Adipose tissue (tissue), 3 donors: ENCODE measurements at regions not wholly inside any gene's neighbourhood (a gene's known extent, or its start where the extent isn't known, plus 50 kb on each side); places are given as distances from the start of the nearest gene placed in this dataset.

ENCODE experiments used
- H3K27ac ChIP-seq: one replicate; pipeline ENCODE4 v1.5.1; 2013; ENCODE audit warnings: low read depth, low read length
- whole genome bisulfite sequencing, 3 donors: extraction: QIAGEN DNeasy Blood & Tissue Kit; methylation state at CpG; one replicate each; pipeline ENCODE4 v1.1.7; 2013; 5-methylcytosine and 5-hydroxymethylcytosine counted together
- donor health status: healthy with polysubstance abuse.
- donor health status: Bipolar disorder and iron deficiency.
- donor health status: healthy.

DNA sequence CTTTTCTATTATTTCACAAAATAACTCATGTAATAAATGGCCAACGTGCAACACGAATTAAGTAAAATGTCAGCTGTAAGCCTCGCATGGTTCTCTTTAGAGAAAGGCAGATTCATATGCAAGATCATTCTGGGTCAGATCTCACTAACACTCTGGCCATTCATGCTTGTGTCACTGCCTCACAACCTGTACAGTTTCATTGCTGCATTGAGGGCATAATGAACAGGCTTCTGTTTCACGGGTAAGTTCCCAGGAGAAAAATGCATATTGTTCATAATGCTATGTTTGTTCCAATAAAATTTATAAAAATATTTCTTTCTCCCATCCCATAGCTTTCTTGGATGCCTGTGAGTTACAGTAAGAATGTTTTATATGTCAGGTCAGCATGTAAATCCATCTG lies 734.0 kb upstream of the ANKRD30A start:
- 59 to 81% (median 77%) methylated on average over 4 of the region's 4 CpGs for WGBS, 3 donors
- H3K27ac ChIP-seq = no peak overlapping the region

DNA sequence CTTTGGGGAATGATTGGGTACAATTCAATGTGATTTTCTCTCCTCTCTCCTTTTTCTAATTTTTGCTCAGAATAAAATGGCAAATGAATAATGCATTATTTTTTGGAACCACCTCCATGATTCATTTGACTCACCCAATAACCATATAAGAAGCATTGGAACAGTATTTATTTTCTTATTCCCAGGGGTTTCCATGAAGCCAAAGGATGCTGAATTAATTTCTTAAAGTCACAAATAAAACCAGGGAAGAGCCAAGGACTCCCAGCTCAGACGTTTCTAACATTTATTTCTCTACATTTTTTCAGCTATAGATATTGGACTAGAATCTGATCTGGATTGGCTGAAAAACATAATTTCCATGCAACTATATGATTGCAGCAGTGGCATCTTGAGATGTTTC lies 735.2 kb upstream of the ANKRD30A start:
- H3K27ac ChIP-seq = no peak overlapping the region
- 37 to 48% (median 45%) methylated on average over 1 of the region's 1 CpG for WGBS, 3 donors

- WGBS, 3 donors = 83 to 94% (median 93%) methylated on average over 3 of the region's 3 CpGs
These were observed 737.2 kb upstream of the ANKRD30A start for GRCh38 chr10:36388166-36388565.

DNA sequence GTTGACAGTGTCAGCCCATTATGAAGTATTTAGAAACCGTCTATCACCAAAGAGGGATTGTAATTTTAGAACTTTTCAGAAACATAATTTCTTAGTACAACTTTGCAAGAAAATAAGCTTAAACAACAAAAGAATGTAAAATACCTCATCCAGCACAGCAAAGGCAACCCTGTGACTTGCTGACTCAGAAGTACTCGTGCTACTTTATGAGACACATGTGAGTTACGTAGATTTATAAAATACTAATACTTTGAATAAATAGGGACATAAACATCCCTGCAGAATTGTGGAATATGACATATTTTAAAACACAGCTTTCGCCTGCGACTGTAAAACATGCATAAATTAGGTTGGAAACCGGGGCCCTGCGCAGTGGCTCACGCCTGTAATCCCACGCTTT lies 739.7 kb upstream of the ANKRD30A start:
- WGBS, 3 donors = 76 to 95% (median 92%) methylated on average over 9 of the region's 9 CpGs
- no peak overlapping the region for H3K27ac ChIP-seq

More at GRCh38 chr10:36388166-36388565, 737.2 kb upstream of the ANKRD30A start:
- H3K27ac ChIP-seq = no peak overlapping the region

DNA sequence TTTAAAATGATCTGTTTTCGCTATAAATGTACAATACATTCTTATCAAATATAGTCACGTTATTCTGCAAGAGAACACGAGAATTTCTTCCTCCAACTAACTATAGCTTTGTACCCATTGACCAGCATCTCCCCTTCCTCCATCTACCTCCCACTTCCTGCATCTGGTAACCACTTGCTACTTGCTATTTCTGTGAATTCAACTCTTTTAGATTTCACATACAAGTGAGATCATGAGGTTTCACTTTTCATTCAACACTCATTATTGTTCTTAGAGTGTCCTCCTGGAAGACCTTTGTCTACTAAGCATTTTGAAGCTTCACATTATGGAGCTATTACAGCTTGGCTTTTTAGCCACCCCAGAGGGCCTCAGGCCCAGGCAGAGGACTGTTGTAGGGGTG lies 741.3 kb upstream of the FZD8 start:
- H3K27ac ChIP-seq = no peak overlapping the region

DNA sequence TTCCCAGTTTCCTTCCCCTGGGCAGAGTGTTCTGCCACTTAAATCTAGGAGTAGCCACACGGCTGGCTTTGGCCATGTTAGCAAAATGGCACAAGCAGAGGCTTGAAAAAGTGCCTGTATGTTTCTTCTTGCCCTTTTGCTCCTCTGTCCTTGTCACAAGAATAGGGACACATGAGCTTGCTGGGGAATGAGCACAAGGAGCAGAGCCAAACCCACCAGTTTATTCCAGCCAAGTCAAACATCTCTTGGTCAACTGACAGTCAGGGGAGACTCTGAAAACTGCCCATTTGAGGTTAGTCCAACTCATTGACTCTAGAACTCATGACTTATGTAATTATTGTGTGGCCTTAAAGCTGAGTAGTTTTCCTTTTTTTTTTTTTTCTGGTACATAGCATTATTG lies 739.7 kb upstream of the FZD8 start:
- 0 to 33% (median 0%) methylated on average over 1 of the region's 1 CpG for WGBS, 3 donors
- H3K27ac ChIP-seq = no peak overlapping the region

More for the DNA sequence above, 741.3 kb upstream of the FZD8 start:
- 84 to 89% (median 87%) methylated on average over 3 of the region's 3 CpGs for WGBS, 3 donors

DNA sequence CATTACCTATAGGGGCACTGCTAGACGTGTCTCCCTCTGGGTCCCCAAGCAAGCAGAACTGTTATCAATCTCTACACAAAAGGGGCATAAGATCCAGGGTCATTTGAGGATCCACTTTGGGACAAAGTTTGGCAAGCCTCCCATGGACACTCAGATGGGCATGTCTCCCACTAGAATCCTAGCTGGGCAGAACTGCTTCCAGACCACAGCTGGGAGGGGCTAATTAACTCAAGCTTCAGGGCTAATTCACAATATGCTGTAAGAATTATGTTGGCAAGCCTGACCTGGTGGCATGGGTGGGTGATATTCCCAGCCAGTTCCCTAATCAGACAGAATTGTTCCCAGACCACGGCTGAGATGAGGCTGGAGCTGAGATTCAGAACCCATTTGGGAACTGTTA lies 738.4 kb upstream of the FZD8 start:
- no peak overlapping the region for H3K27ac ChIP-seq
- WGBS, 3 donors = 68 to 85% (median 84%) methylated on average over 2 of the region's 2 CpGs

GRCh38 chr10:36375107-36375506 lies 733.0 kb upstream of the FZD8 start:
- WGBS, 3 donors = 91 to 95% (median 91%) methylated on average over 3 of the region's 3 CpGs

DNA sequence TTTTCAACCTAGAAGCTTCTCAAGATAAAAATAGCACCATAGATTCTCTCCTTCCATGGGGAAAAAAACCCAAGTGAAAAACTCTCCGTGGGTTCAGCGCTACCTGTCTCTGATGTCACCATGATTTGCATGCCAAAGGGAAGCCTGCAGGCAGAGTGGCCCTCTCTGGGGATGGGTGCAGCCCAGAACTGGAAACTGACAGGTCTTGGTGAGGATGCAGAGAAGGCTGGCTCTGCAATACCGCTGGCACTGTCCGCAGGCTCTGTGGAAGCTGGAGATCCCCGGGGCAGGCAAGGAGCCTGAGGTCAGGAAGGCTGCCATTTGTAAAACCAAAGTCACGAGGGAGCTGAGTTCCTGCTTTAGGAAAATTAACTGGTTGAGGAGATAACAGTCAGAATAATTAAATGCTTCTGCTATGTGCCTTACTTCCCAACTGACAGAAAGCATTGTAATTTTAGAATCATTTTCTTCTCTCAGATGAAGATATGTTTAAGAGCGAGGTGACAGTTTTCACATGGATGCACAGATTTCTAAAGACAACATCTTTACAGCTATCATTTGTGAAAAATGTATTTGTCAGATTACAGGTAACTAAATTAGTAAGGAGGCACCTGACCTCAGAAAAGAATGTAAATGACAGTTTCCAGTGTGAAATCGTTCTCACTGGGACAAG lies 731.5 kb upstream of the FZD8 start:
- H3K27ac ChIP-seq = no peak overlapping the region
- 69 to 71% (median 69%) methylated on average over 8 of the region's 8 CpGs for WGBS, 3 donors

More at GRCh38 chr10:36375107-36375506, 733.0 kb upstream of the FZD8 start:
- no peak overlapping the region for H3K27ac ChIP-seq

DNA sequence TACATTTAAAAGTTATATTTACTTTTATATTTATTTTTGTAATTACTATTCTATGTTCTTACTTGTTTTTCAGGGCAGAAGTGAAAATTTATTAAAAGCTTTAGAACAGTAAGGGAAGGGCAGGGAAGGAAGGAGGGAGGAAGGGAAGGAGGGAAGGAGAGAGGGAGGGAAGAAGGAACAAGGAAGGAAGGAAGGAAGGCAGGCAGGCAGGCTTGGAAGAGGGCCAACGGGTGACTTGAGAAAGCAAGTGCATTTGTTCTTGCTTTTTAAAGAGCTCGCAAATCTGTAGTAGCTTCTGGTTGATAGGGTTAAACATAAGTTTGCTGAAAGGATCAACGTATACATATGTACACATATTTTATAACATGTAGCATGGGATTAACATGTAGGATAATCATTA lies 725.3 kb upstream of the FZD8 start:
- WGBS, 3 donors = 59 to 68% (median 63%) methylated on average over 3 of the region's 3 CpGs
- no peak overlapping the region for H3K27ac ChIP-seq

- H3K27ac ChIP-seq = no peak overlapping the region
These were observed 724.7 kb upstream of the FZD8 start for GRCh38 chr10:36366843-36367242.

GRCh38 chr10:36366065-36366464 lies 724.0 kb upstream of the FZD8 start:
- WGBS, 3 donors = 87 to 93% (median 91%) methylated on average over 2 of the region's 2 CpGs

GRCh38 chr10:36362257-36362656 lies 720.2 kb upstream of the FZD8 start:
- no peak overlapping the region for H3K27ac ChIP-seq
- 53 to 81% (median 68%) methylated on average over 2 of the region's 2 CpGs for WGBS, 3 donors

More at GRCh38 chr10:36366065-36366464, 724.0 kb upstream of the FZD8 start:
- no peak overlapping the region for H3K27ac ChIP-seq

GRCh38 chr10:36358736-36359135 lies 716.6 kb upstream of the FZD8 start:
- 78 to 83% (median 81%) methylated on average over 3 of the region's 3 CpGs for WGBS, 3 donors
- no peak overlapping the region for H3K27ac ChIP-seq

DNA sequence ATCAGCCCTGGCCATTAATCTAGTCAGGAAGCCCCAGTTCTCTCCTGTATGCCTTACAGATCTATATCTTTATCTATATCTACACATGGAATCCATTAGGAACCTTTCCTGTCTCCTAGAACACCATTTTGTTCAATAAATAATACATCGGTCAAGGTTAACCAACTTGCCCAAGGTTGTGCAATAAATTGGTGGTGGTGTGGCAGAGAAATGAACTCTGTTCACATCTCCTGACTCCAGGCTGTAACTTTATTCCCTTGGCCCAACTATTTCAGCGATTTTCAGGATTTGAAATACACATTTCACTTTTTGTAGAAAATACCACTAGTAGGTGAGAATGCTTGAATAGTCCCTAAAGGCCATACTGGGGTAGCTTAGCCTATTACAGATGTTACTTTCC lies 712.5 kb upstream of the FZD8 start:
- 86 to 88% (median 88%) methylated on average over 2 of the region's 2 CpGs for WGBS, 3 donors
- H3K27ac ChIP-seq = no peak overlapping the region

- no peak overlapping the region for H3K27ac ChIP-seq
- 80 to 87% (median 80%) methylated on average over 2 of the region's 2 CpGs for WGBS, 3 donors
These were observed 709.1 kb upstream of the FZD8 start for GRCh38 chr10:36351159-36351558.

DNA sequence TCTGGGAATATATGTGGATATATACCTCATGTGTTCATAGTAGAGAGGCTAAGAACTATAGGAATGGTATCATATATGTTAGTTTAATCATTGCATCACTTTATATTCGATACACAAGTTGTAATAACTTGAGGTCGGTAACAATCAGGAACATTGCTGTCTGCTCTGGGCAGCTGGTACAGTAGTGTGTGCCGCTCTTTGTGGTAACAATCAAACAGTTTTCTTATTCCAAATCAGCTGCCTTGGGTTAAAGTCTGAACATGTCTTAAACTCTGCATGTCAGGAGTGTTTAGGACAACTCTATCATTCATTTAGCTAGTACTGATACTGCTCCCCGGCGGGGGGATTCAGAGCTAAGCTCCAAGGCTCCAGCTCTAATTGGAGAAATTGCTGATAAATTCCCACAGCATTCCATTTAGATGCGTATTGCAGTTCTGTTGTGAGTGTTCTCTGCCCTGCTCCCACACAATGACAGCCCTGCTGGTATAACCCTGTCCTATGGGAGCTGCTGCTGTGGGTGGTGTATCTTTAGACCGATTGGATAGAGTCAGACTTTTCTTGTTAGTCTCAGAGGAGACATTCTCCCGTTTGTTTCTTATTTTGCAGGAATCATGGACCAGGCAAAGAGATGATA lies 707.5 kb upstream of the FZD8 start:
- no peak overlapping the region for H3K27ac ChIP-seq
- whole genome bisulfite sequencing, 3 donors = 55 to 70% (median 68%) methylated on average over 8 of the region's 8 CpGs

GRCh38 chr10:36345807-36346206 lies 703.7 kb upstream of the FZD8 start:
- H3K27ac ChIP-seq = no peak overlapping the region

GRCh38 chr10:36345175-36345533 lies 703.1 kb upstream of the FZD8 start:
- 84 to 92% (median 92%) methylated on average over 1 of the region's 1 CpG for WGBS, 3 donors
- no peak overlapping the region for H3K27ac ChIP-seq
